Stimulated activated naive CD8-positive, alpha-beta T cell treated with anti-CD3 and anti-CD28 coated beads, Interleukin-15, amount 100 ng/mL, for 72 hours (primary cell): ENCODE measurements at regions not wholly inside any gene's neighbourhood (a gene's known extent, or its start where the extent isn't known, plus 50 kb on each side); places are given as distances from the start of the nearest gene placed in this dataset.
"Not testable (repeated sequence)": the region's sequence is repeated elsewhere in the genome, so short reads cannot be mapped to it uniquely, and the experiment has no call there.

ENCODE experiments used
- ATAC-seq: fragments of 150-1000 bp; cut with Tn5 transposase; 2 replicates; pipeline ENCODE4 v1.10.0; 2021; ENCODE audit warnings: mild to moderate bottlenecking, moderate library complexity
- DNase-seq, 2 donors: peaks; one replicate each; pipeline ENCODE4 v3.0.0; 2021 to 2022
- H3K27ac Mint-ChIP-seq, 2 donors: one replicate each; pipeline ENCODE4 v1.8.0; 2022; ENCODE audit warnings: mild to moderate bottlenecking in 2 of 2, mixed read lengths in 2 of 2, moderate library complexity in 2 of 2
- H3K27me3 Mint-ChIP-seq: one replicate; pipeline ENCODE4 v1.8.0; 2022; ENCODE audit warnings: mixed read lengths
- H3K4me1 Mint-ChIP-seq: one replicate; pipeline ENCODE4 v1.8.0; 2022; ENCODE audit warnings: mild to moderate bottlenecking, mixed read lengths
- H3K4me3 Mint-ChIP-seq, 2 donors: one replicate each; pipeline ENCODE4 v1.8.0; 2022; ENCODE audit warnings: mild to moderate bottlenecking in 2 of 2, mixed read lengths in 2 of 2, moderate library complexity in 1 of 2
- H3K9me3 Mint-ChIP-seq, 2 donors: one replicate each; pipeline ENCODE4 v1.8.0; 2022; ENCODE audit warnings: mixed read lengths in 2 of 2

DNA sequence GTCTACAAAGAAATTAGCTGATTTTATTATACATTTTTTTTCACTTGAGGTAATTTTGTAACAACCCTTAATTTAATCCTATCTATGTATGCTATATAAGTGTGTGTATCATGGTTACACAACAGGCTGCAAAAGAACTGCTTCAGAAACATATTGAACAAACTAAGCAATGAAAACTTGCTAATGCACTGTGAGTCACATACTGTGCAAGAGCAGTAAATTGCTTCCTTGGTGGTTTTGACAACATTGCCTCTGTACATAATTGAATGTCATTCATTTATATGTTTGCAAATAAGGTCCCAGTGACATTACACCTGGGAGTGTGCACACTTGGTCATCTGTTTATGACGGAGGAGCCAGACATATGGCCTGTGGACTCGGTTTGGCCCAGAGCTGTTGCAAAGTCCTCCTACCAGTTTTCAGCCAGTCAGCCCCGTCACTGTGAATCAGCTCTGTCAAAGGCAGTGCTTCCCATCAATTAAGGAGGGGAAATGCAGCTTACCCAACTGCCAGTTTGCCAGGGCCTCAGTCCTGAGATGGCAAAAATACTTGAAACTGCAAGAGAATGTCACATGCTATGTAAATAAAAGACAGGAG, 835.0 kb downstream of the TTLL7 start:
- DNase-seq, H3K4me1 Mint-ChIP-seq, ATAC-seq, H3K4me3 Mint-ChIP-seq, H3K27ac Mint-ChIP-seq, H3K27me3 Mint-ChIP-seq, H3K9me3 Mint-ChIP-seq: not testable (repeated sequence)

DNA sequence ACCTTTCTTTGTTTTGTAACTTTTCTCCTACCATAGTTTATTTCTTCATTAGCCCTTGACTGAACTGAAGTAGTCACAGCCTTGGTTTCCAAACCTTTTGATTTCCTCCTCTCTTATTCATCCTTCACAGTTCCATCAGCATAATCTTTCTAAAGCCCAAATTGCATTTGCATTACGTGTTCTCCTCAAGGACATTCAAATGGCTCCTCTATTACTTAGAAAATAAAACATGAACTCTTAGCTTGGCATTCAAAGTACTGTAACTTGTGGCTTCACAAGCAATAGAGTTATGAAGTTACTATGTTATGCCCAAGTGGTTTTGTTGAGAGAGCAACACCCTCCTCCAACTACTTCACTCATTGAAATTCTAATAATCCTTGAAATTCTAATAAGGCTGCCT, 840.0 kb downstream of the TTLL7 start:
- not testable (repeated sequence) for ATAC-seq, H3K27ac Mint-ChIP-seq, H3K4me1 Mint-ChIP-seq, DNase-seq, H3K27me3 Mint-ChIP-seq, H3K9me3 Mint-ChIP-seq, H3K4me3 Mint-ChIP-seq

DNA sequence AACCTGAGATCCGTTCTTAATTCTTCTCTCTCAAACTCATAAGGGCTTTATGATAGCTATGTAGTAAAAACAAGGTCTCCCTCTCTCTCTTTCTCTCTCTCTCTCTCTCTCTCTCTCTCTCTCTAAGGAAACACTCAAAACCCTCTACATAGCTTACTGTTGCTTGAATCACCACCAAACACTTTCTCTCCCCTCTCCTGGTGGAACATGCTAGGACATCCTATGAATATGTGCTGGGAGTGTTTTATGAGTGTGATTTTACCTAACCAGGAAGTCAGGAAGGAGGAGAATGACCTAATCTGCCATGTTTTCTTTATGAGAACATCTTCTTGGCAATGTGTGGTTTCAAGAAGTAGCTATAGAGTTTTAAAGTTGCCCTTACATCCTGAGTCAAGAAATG, 844.6 kb downstream of the TTLL7 start:
- not testable (repeated sequence) for H3K27me3 Mint-ChIP-seq, H3K27ac Mint-ChIP-seq, H3K4me1 Mint-ChIP-seq, ATAC-seq, DNase-seq, H3K9me3 Mint-ChIP-seq, H3K4me3 Mint-ChIP-seq

DNA sequence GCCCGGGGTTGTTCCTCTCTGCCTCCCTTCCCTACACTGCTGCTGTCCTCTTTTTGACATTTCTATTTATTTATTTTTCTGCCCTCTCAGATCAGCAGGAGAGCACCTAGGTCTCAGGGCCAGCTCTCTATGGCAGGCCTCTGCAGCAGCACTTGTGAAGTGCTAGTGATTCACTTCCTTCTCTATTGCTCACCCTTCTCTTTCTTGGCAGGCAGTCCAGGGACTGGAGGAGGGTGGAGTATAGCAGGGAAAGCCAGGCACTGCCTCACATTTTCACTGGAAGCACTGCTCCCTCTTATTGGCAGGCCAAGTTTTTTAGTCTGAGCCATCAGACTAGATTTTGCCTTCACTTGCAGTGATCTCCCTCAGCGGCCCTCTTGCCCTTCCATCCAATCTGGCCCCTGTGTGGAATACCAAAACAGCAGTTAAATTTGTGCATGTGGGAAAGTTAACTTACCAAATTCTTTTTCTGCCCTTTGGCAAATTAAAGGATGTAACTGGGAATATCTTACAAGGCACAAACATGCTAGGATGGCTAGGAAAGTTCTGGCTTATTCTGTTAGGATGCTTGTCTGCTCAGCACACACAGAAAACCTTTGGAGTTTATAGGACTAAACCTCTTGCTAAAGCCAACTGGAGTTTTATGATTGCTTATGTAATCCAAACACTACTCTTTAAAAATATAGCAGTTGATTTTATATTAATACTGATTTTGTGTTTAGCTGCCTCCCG, 847.6 kb downstream of the TTLL7 start:
- not testable (repeated sequence) for H3K9me3 Mint-ChIP-seq, DNase-seq, H3K4me3 Mint-ChIP-seq, H3K27me3 Mint-ChIP-seq, H3K4me1 Mint-ChIP-seq
- ATAC-seq, result peak; percentile 18
- H3K27ac Mint-ChIP-seq, result peak overlapping the region in 1 of 2 donors; percentile 27

DNA sequence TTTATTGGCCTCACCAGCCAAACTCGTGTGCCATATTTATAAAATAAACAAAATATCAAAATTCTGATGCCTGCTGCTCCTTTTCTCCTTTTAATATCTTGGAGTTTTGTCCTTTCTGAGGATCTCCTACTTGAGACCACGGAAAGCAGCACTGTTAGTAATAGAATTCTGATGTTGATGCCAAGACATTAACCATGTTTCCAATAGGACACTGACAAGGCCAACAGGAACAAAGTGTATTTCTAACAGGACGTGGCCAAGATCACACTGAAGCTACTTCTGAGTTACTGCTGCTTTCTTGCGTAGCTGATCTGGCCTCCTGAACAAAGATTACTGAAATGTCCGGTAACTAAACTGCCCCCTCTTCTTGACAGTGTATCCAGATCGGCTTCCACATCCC, 848.5 kb downstream of the TTLL7 start:
- not testable (repeated sequence) for DNase-seq

DNA sequence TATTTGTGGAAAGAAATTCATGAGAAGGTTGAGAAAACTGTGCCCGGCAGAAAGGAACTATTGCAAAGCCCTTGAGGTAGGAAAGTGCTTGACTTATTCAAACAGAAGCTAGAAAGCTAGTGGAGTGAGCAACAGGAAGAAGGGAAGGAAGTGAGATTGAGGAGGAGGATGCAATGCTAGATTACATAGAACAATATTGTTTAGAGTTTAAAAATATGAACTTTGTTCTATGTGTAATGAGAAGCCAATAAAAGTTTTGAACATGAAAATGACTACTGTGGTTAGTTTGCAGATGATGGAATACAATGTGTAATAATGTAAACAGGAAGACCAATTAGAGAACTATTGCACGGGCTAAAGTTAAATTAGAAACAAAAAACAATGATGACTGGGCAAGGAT, 853.1 kb downstream of the TTLL7 start:
- H3K4me3 Mint-ChIP-seq, DNase-seq, H3K27me3 Mint-ChIP-seq, H3K27ac Mint-ChIP-seq, H3K4me1 Mint-ChIP-seq, H3K9me3 Mint-ChIP-seq: not testable (repeated sequence)
- ATAC-seq, result peak; percentile 37

More for the DNA sequence above, 848.5 kb downstream of the TTLL7 start:
- H3K4me3 Mint-ChIP-seq, H3K4me1 Mint-ChIP-seq, ATAC-seq, H3K27me3 Mint-ChIP-seq, H3K9me3 Mint-ChIP-seq, H3K27ac Mint-ChIP-seq: not testable (repeated sequence)

DNA sequence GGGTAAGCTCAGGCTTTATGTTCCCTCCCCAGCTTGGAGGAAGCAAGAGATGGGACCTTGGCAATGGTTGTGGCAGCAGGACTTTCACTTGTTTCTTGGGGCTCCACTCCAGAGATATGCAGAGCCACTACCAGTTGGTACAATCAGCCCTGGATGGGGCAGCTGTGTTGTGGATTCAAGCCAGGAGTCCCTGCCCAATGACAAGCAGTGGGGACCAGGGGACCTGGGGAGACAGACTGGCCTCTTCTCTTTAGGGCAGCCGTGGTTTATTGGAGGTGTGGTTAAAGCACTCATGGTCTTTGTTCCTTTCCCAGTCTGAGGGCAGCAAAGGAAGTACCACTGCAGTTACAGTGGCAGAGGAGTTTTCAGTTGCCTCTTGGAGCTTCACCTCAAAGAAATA, 856.1 kb downstream of the TTLL7 start:
- H3K4me1 Mint-ChIP-seq, ATAC-seq, H3K9me3 Mint-ChIP-seq, DNase-seq, H3K27me3 Mint-ChIP-seq, H3K27ac Mint-ChIP-seq, H3K4me3 Mint-ChIP-seq: not testable (repeated sequence)

DNA sequence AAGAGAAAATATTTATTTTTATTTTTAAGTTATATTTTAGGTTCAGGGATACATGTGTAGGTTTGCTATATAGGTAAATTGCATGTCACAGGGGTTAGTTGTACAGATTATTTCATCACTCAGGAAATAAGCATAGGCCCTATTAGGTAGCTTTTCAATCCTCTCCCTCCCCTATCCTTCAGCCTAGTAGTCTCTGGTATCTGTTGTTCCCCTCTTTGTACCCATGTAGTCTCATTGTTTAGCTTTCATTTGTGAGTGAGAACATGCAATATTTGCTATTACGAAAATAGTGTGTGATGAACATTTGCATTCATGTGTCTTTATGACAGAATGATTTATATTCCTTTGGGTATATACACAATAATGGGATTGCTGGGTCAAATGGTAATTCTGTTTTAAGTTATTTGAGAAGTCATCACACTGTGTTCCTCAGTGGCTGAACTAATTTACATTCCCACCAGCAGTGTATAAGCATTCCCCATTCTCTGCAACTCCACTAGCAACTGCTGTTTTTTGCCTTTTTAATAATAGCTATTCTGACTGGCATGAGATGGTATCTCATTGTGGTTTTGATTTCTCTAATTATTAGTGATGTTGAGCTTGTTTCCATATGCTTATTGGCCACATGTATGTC, 863.3 kb downstream of the TTLL7 start:
- H3K4me1 Mint-ChIP-seq, DNase-seq, H3K27ac Mint-ChIP-seq, ATAC-seq, H3K9me3 Mint-ChIP-seq, H3K27me3 Mint-ChIP-seq, H3K4me3 Mint-ChIP-seq: not testable (repeated sequence)

DNA sequence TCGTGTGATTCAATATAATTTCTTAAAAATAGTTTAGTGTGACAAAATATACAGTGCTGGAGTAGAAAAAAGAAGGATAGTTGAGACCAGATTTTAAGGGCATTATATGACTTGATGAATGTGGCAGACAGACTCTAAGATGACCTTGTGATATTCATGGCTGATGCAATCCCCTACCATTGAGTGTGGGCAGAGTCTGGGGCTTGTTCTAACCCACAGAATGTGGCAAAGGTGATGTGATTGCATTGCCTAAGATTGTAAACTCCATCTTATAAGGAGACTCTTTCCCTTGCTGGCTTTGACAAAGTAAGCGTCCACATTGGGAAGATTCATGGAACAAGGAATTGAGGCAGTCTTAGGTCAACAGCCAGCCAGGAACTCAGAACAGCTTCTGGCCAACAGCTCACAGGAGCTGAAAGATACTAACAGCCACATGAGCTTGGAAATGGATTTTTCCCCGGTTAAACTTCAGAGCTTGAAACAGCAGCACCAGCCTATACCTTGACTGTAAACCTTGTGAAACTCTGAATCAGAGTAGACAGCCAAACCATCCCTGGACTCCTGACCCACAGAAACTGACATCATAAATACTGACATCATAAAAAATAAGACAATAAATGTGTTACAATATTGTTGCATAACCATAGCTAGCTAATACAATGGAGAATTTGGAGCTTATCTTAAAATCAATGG, 864.5 kb downstream of the TTLL7 start:
- not testable (repeated sequence) for H3K27ac Mint-ChIP-seq, H3K9me3 Mint-ChIP-seq, DNase-seq, H3K27me3 Mint-ChIP-seq, H3K4me1 Mint-ChIP-seq, H3K4me3 Mint-ChIP-seq
- ATAC-seq, result peak; percentile 99

DNA sequence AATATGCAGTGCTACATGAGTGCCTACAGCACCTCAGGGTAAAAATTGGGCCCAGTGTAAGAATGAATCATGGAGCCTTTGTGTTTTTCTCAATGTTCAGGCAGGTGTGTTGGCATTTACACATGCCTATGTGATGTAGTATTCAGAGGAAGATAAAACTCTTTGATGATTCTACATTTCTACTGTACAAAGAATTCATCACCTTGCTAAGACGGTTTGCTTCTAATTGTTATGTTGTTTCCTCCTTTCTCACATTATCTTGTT, 867.3 kb downstream of the TTLL7 start:
- H3K9me3 Mint-ChIP-seq, result no peaks in the 10 kb centered on the region
- H3K4me3 Mint-ChIP-seq, result no peak overlapping the region
- H3K27ac Mint-ChIP-seq, result no peak overlapping the region
- no peak for DNase-seq
- no peaks in the 10 kb centered on the region for H3K4me1 Mint-ChIP-seq
- no peaks in the 10 kb centered on the region for H3K27me3 Mint-ChIP-seq
- no peak for ATAC-seq

DNA sequence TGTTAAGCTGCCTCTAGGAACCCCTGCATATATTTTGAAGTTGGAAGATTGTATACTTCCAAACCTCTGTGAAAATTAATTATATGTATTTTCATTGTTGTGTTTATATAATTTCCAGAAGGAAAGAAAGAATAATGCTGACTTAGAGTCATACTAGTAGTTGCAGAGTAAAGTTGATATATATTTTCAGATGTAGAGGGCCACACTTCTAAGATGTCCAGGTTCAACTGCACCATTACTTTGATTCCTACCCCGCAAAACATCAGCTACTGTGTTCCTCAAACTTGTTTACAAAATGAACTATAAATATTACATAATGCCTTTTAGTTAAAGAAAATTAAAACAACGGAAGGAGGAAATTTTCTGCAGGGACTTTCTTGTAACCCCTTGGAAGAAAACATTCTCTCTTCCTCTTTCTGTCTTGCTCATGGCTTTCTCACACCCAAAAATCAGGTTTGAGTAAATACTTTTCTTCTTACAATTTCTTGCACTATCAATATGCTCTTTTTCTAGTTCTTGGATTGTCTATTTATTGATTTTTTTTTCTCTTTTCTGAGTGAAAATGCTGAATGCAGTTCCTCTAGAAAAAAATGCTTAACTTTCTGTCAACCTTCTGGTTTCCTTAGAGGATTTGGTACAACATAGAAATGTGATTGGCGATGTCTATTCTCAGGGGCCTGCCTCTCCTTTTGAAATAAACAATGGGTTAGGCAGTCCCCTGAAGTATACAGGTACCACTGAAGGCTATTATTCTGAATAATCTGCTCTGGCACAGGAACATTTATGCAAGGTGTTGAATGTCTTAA, 867.8 kb downstream of the TTLL7 start:
- Mint-ChIP-seq H3K4me3 (no peak overlapping the region), H3K4me1 (no peaks in the 10 kb centered on the region), H3K27me3 (no peaks in the 10 kb centered on the region), H3K27ac (no peak overlapping the region), H3K9me3 (no peaks in the 10 kb centered on the region)
- DNase-seq, result no peak
- ATAC-seq, result no peak

DNA sequence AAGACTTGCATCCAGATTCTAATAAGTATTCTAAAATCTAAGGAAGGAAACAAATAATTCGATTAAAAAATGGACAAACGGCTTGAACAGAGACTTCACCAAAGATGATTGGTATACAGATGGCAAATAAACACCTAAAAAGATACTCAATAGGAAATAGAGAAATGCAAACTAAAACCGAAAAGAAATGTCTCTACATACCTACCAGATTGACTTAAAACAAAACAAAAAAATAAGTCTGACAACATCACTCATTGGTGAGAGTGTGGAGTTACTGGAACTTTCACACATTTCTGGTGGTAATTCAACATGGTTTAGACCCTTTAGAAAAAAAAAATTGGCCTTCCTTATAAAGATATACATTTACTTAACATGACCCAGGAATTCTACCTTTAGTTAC, 869.8 kb downstream of the TTLL7 start:
- no peak overlapping the region for H3K27ac Mint-ChIP-seq
- H3K4me3 Mint-ChIP-seq, result no peak overlapping the region
- no peaks in the 10 kb centered on the region for H3K4me1 Mint-ChIP-seq
- H3K9me3 Mint-ChIP-seq, result no peaks in the 10 kb centered on the region
- DNase-seq, result no peak
- ATAC-seq, result no peak
- no peaks in the 10 kb centered on the region for H3K27me3 Mint-ChIP-seq

DNA sequence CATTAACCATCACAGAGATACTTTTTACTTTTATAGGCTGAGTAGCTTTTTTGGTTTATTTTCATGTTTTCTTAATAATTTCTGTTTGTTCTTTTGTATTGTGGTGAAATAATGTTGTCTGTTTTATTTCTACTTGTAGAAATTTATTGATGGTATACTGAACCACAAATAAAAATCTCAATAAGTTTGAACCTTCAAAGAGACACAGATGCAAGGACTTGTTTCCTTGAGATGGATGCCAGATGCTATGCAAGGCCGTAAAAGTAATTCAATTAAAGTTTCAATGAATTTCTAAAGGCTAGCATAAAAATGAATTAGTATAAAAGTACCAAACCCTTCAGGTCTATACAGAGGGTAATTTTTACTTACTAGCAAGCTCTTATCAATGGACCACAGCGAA, 873.5 kb downstream of the TTLL7 start:
- DNase-seq (no peak), ATAC-seq (no peak)
- Mint-ChIP-seq H3K4me3 (no peak overlapping the region), H3K4me1 (no peaks in the 10 kb centered on the region), H3K9me3 (no peaks in the 10 kb centered on the region), H3K27me3 (no peaks in the 10 kb centered on the region), H3K27ac (no peak overlapping the region)

DNA sequence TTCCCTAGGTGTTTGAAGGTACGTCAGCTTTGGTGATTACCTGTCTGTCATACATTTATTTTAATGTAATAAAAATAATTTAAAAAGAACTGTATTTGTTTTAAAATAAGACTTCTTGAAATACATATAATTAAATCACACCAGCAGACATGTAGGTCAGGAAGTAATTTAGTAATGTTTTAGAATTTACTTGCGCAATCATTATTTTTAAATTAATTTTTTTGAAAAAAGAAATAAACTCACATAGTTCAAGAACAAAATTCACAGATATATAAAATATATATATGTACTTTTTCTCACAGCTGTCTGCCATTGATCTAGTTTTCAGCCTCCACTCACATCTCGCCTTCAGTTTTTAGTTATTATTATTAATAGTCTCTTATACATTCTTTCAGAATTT, 875.9 kb downstream of the TTLL7 start:
- ATAC-seq, result no peak
- no peak for DNase-seq
- Mint-ChIP-seq H3K27ac (no peak overlapping the region), H3K4me1 (no peaks in the 10 kb centered on the region), H3K9me3 (no peaks in the 10 kb centered on the region), H3K4me3 (no peak overlapping the region), H3K27me3 (no peaks in the 10 kb centered on the region)

DNA sequence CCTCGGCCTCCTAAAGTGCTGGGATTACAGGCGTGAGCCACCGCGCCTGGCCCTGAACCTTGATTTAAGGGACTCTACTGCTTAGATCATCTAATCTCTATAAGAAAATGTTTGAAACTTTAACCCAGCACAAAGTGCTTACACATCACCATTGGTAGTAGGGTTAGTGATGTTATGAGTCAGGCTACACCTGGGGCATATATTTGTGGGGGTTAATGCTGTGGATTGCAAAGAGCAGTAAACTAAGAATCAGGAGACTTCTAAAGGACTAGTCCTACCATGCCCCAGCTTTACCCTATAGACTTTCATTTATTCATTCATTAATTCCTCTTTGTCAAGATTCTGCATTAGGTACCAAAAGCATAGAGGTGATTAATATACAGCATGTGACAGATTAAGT, 880.5 kb downstream of the TTLL7 start:
- H3K27me3 Mint-ChIP-seq, result no peaks in the 10 kb centered on the region
- ATAC-seq (no peak), DNase-seq (no peak)
- H3K9me3 Mint-ChIP-seq, result no peaks in the 10 kb centered on the region
- H3K4me1 Mint-ChIP-seq, result peaks cover 6% of the 10 kb centered on the region
- H3K4me3 Mint-ChIP-seq, result no peak overlapping the region
- H3K27ac Mint-ChIP-seq, result no peak overlapping the region

DNA sequence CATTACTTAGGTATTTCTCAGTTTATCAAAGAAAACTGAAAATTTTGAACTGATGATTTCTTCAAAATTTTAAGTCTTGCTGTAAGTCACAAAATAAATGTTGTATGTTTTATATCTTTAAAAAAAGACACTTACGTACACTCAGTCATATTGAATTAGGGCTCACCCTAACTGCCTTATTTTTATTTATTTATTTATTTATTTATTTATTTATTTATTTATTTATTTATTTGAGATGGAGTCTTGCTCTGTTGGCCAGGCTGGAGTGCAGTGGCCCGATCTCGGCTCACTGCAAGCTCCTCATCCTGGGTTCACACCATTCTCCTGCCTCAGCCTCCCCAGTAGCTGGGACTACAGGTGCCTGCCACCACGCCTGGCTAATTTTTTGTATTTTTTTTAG, 881.9 kb downstream of the TTLL7 start:
- not testable (repeated sequence) for ATAC-seq, H3K27ac Mint-ChIP-seq, H3K9me3 Mint-ChIP-seq, H3K27me3 Mint-ChIP-seq, DNase-seq, H3K4me1 Mint-ChIP-seq, H3K4me3 Mint-ChIP-seq
